KMS-11 (cell line): ENCODE measurements at regions not wholly inside any gene's neighbourhood (a gene's known extent, or its start where the extent isn't known, plus 50 kb on each side); places are given as distances from the start of the nearest gene placed in this dataset.
A peak's percentile ranks its signal among the peaks of the same experiment; 100 is the strongest.

ENCODE experiments used
- H2AFZ ChIP-seq: fragments of 200-600 bp; sonication (generic); 2 replicates; pipeline ENCODE4 v1.6.1; 2016; ENCODE audit warnings: antibody characterized with exemption, mixed run types, low read depth
- H3K27ac ChIP-seq: fragments of 200-600 bp; sonication (generic); 2 replicates; pipeline ENCODE4 v1.6.1; 2016; ENCODE audit warnings: mild to moderate bottlenecking, mixed run types
- H3K27me3 ChIP-seq: fragments of 200-600 bp; sonication (generic); 2 replicates; pipeline ENCODE4 v1.6.1; 2017; ENCODE audit warnings: mild to moderate bottlenecking, low read depth, mixed run types, moderate library complexity; ENCODE audit not compliant: insufficient read depth
- H3K36me3 ChIP-seq: fragments of 200-600 bp; sonication (generic); 2 replicates; pipeline ENCODE4 v1.6.1; 2017; ENCODE audit warnings: mild to moderate bottlenecking, mixed run types; ENCODE audit not compliant: insufficient read depth
- H3K4me1 ChIP-seq: fragments of 200-600 bp; sonication (generic); 2 replicates; pipeline ENCODE4 v1.6.1; 2016; ENCODE audit warnings: mild to moderate bottlenecking, low read depth, mixed run types; ENCODE audit not compliant: poor library complexity, severe bottlenecking
- H3K4me2 ChIP-seq: fragments of 200-600 bp; sonication (generic); 2 replicates; pipeline ENCODE4 v1.7.0; 2016; ENCODE audit warnings: mild to moderate bottlenecking, mixed run types
- H3K4me3 ChIP-seq: fragments of 200-600 bp; sonication (generic); IDR thresholded peaks from 2 replicates; pipeline ENCODE4 v1.6.1; 2017; ENCODE audit warnings: low read depth, low read length, mixed read lengths; ENCODE audit not compliant: insufficient read depth
- H3K79me2 ChIP-seq: fragments of 200-600 bp; sonication (generic); 2 replicates; pipeline ENCODE4 v1.6.1; 2016; ENCODE audit warnings: low read depth, mixed run types; ENCODE audit not compliant: insufficient read depth
- H3K9ac ChIP-seq: fragments of 200-600 bp; sonication (generic); 2 replicates; pipeline ENCODE4 v1.6.1; 2016; ENCODE audit warnings: mild to moderate bottlenecking, mixed run types
- H4K20me1 ChIP-seq: fragments of 200-600 bp; sonication (generic); 2 replicates; pipeline ENCODE4 v1.6.1; 2016; ENCODE audit warnings: mild to moderate bottlenecking, mixed run types; ENCODE audit not compliant: insufficient read depth
- CTCF ChIP-seq: fragments of 200-600 bp; sonication (generic); conservative IDR thresholded peaks from 2 replicates; pipeline ENCODE4 v1.6.1; 2017; ENCODE audit warnings: low read depth, mild to moderate bottlenecking, antibody characterized with exemption, low read length, moderate library complexity, mixed read lengths

DNA sequence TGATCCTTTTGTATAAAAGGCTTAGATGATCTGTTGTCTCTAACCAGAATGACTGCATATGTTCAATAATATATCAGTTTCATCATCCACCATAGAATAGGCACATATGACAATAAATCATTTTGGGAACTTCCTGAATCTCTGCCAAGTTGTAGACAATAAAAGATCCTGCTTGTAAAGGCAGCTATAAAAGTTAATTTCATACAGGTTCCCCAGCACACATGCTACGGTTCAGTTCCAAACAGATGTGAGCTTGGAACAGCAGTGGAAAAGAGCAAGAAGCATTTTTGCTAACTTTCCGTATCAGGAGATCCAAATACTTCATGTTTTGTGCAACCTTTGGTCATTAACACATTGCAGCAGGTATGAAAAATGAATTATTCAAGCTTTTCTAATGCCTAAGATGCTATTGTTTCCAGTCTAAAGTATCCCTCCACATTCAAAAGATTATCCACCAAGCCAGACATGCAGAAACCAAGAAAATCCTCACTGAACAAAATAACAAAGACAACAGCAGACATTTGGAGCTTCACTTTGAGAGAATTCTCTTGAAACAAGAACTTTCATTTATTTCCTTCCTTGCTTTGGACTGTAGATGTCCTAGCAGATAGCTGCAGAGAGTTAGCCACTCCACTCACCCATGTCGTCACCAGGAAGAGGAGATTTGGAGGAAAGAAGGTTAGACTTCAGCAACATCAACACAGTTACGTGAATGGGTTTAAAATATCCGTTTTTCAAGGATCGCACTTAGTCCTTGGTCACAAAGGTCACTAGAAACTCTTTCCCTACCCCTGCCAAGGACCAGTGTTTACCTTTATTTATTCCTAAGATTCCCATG is 453.5 kb upstream of the JARID2 start:
- H3K4me2 ChIP-seq, result no peak overlapping the region
- no peak overlapping the region for H3K4me3 ChIP-seq
- no peaks in the 10 kb centered on the region for H3K36me3 ChIP-seq
- H3K9ac ChIP-seq, result no peak overlapping the region
- H2AFZ ChIP-seq, result no peak overlapping the region
- no peaks in the 10 kb centered on the region for H4K20me1 ChIP-seq
- H3K79me2 ChIP-seq, result no peaks in the 10 kb centered on the region
- peaks cover 47% of the 10 kb centered on the region for H3K4me1 ChIP-seq
- no peak for TF ChIP-seq CTCF
- no peak overlapping the region for H3K27ac ChIP-seq
- no peaks in the 10 kb centered on the region for H3K27me3 ChIP-seq

GRCh38 chr6:14795451-14795850 is 450.4 kb upstream of the JARID2 start:
- Histone ChIP-seq H3K79me2 (no peaks in the 10 kb centered on the region), H3K4me1 (peaks cover 47% of the 10 kb centered on the region), H3K4me2 (no peak overlapping the region), H3K9ac (no peak overlapping the region), H3K27ac (no peak overlapping the region), H2AFZ (no peak overlapping the region), H3K36me3 (no peaks in the 10 kb centered on the region), H4K20me1 (no peaks in the 10 kb centered on the region), H3K4me3 (no peak overlapping the region), H3K27me3 (no peaks in the 10 kb centered on the region)
- no peak for TF ChIP-seq CTCF

- H3K27me3 ChIP-seq, result no peaks in the 10 kb centered on the region
- H3K79me2 ChIP-seq, result no peaks in the 10 kb centered on the region
- H4K20me1 ChIP-seq, result no peaks in the 10 kb centered on the region
- TF ChIP-seq CTCF, result no peak
- peaks cover 56% of the 10 kb centered on the region for H3K4me1 ChIP-seq
- no peak overlapping the region for H2AFZ ChIP-seq
- H3K36me3 ChIP-seq, result no peaks in the 10 kb centered on the region
- H3K4me3 ChIP-seq, result no peak overlapping the region
- no peak overlapping the region for H3K27ac ChIP-seq
- H3K9ac ChIP-seq, result no peak overlapping the region
- H3K4me2 ChIP-seq, result peak overlapping the region; percentile 37
These were observed 448.7 kb upstream of the JARID2 start for GRCh38 chr6:14796974-14797762.

DNA sequence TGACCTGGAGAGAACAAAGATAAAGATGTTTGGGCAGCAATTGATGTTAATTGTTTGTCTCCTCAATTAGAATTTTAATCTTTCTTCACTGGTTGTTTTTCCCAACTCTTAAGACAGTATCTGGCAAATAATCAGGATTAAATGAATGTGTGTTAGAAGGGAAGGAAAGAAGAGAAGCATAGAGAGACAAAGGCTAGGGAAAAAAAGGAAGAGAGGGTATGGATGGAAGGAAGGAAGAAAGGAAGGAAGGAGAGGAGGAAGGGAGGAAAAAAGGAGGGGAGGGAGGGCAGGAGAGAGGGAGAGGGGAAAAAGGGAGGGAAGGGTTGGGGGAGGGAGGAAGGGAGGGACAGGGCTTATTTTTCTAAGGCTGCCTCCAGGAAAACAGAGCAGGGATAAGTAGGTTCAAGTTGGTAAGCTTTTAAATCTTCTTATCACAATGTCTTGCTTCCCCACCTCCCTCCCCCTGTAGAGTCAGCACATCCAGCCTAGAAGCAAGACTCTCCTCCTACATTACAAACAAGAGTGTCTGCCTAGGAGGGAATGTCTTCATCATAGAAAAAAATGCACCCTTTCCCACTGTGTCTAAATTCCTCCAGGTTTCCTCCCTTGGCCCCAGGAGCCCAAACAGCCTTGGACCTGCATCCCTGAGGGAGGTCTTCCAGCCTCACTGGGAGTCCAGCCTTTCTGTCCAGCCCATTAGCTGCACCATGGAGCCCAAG is 447.8 kb upstream of the JARID2 start:
- TF ChIP-seq CTCF, result no peak
- H3K27me3 ChIP-seq, result no peaks in the 10 kb centered on the region
- no peak overlapping the region for H2AFZ ChIP-seq
- no peaks in the 10 kb centered on the region for H4K20me1 ChIP-seq
- H3K4me2 ChIP-seq, result no peak overlapping the region
- H3K4me3 ChIP-seq, result no peak overlapping the region
- H3K36me3 ChIP-seq, result no peaks in the 10 kb centered on the region
- H3K79me2 ChIP-seq, result no peaks in the 10 kb centered on the region
- H3K9ac ChIP-seq, result no peak overlapping the region
- H3K27ac ChIP-seq, result no peak overlapping the region
- H3K4me1 ChIP-seq, result peaks cover 64% of the 10 kb centered on the region
